Hepatocyte (in vitro differentiated cells): ENCODE measurements at regions not wholly inside any gene's neighbourhood (a gene's known extent, or its start where the extent isn't known, plus 50 kb on each side); places are given as distances from the start of the nearest gene placed in this dataset.

Source experiments
- DNase-seq: peaks from one replicate; pipeline ENCODE4 v3.0.0-alpha.2; 2016; ENCODE audit warnings: low spot score
- H2AFZ ChIP-seq: fragments of 200-600 bp; sonication (generic); 2 replicates; pipeline ENCODE4 v1.6.0; 2016; ENCODE audit warnings: antibody characterized with exemption, mild to moderate bottlenecking
- H3K27ac ChIP-seq: fragments of 200-600 bp; sonication (generic); 2 replicates; pipeline ENCODE4 v1.5.1; 2016; ENCODE audit warnings: mild to moderate bottlenecking
- H3K27me3 ChIP-seq: fragments of 200-600 bp; sonication (generic); 2 replicates; pipeline ENCODE4 v1.6.1; 2016
- H3K36me3 ChIP-seq: fragments of 200-600 bp; sonication (generic); replicated peaks from 2 replicates; pipeline ENCODE4 v1.5.1; 2016; ENCODE audit warnings: low read depth; ENCODE audit not compliant: insufficient read depth
- H3K4me1 ChIP-seq: fragments of 200-600 bp; sonication (generic); 2 replicates; pipeline ENCODE4 v1.5.1; 2016; ENCODE audit warnings: mild to moderate bottlenecking, moderate library complexity; ENCODE audit not compliant: insufficient read depth
- H3K4me2 ChIP-seq: fragments of 200-600 bp; sonication (generic); 2 replicates; pipeline ENCODE4 v1.6.0; 2016
- H3K4me3 ChIP-seq: fragments of 200-600 bp; sonication (generic); 2 replicates; pipeline ENCODE4 v1.5.1; 2016; ENCODE audit warnings: mild to moderate bottlenecking
- H3K79me2 ChIP-seq: fragments of 200-600 bp; sonication (generic); 2 replicates; pipeline ENCODE4 v1.6.0; 2017; ENCODE audit warnings: mild to moderate bottlenecking
- H3K9me2 ChIP-seq: fragments of 200-600 bp; sonication (generic); replicated peaks from 2 replicates; pipeline ENCODE4 v1.6.0; 2017; ENCODE audit warnings: mild to moderate bottlenecking; ENCODE audit not compliant: insufficient read depth
- H3K9me3 ChIP-seq: fragments of 200-600 bp; sonication (generic); 2 replicates; pipeline ENCODE4 v1.5.1; 2016; ENCODE audit warnings: low read depth, mild to moderate bottlenecking
- H4K20me1 ChIP-seq: fragments of 200-600 bp; sonication (generic); 2 replicates; pipeline ENCODE4 v1.6.0; 2016; ENCODE audit warnings: mild to moderate bottlenecking; ENCODE audit not compliant: insufficient read depth, poor library complexity, severe bottlenecking
- CTCF ChIP-seq: fragments of 200-600 bp; sonication (generic); IDR thresholded peaks from 2 replicates; pipeline ENCODE4 v1.5.1; 2016; ENCODE audit warnings: antibody characterized with exemption, mild to moderate bottlenecking; ENCODE audit not compliant: poor library complexity
- EZH2 ChIP-seq: fragments of 200-600 bp; sonication (generic); IDR thresholded peaks from 2 replicates; pipeline ENCODE4 v1.6.1; 2016; ENCODE audit warnings: antibody characterized with exemption, mild to moderate bottlenecking, borderline replicate concordance
- EZH2phosphoT487 ChIP-seq: fragments of 200-600 bp; sonication (generic); IDR thresholded peaks from one replicate; pipeline ENCODE4 v1.6.1; 2018; ENCODE audit warnings: antibody characterized with exemption, mild to moderate bottlenecking, low read depth, moderate library complexity; ENCODE audit not compliant: unreplicated experiment, severe bottlenecking
- WGBS: methylation state at CpG from one replicate; pipeline ENCODE4 v1.1.6; 2016; ENCODE audit warnings: low lambda C conversion rate; ENCODE audit errors: missing lambda C conversion rate; 5-methylcytosine and 5-hydroxymethylcytosine counted together

GRCh38 chr18:42179542-42180121 is 224.6 kb downstream of the PIK3C3 start:
- H2AFZ ChIP-seq: no peak overlapping the region
- H3K4me1 ChIP-seq: no peaks in the 10 kb centered on the region
- H3K27me3 ChIP-seq: no peaks in the 10 kb centered on the region
- no peaks in the 10 kb centered on the region for H4K20me1 ChIP-seq
- no peaks in the 10 kb centered on the region for H3K36me3 ChIP-seq
- no peak overlapping the region for H3K4me2 ChIP-seq
- TF ChIP-seq EZH2 (no peak), CTCF (no peak), EZH2phosphoT487 (no peak)
- DNase-seq: no peak
- 93% methylated on average over 6 of the region's 6 CpGs for WGBS
- no peaks in the 10 kb centered on the region for H3K9me3 ChIP-seq
- H3K4me3 ChIP-seq: no peak overlapping the region
- no peaks in the 10 kb centered on the region for H3K79me2 ChIP-seq
- H3K9me2 ChIP-seq: no peaks in the 10 kb centered on the region
- H3K27ac ChIP-seq: no peak overlapping the region

GRCh38 chr18:42181474-42181873 is 226.4 kb downstream of the PIK3C3 start:
- no peaks in the 10 kb centered on the region for H3K9me3 ChIP-seq
- no peak overlapping the region for H2AFZ ChIP-seq
- H3K36me3 ChIP-seq: no peaks in the 10 kb centered on the region
- WGBS: 97% methylated on average over 3 of the region's 3 CpGs
- no peaks in the 10 kb centered on the region for H3K9me2 ChIP-seq
- H3K4me1 ChIP-seq: no peaks in the 10 kb centered on the region
- no peak overlapping the region for H3K27ac ChIP-seq
- no peak for DNase-seq
- no peaks in the 10 kb centered on the region for H4K20me1 ChIP-seq
- no peak overlapping the region for H3K4me2 ChIP-seq
- H3K27me3 ChIP-seq: no peaks in the 10 kb centered on the region
- H3K4me3 ChIP-seq: no peak overlapping the region
- TF ChIP-seq EZH2 (no peak), EZH2phosphoT487 (no peak), CTCF (no peak)
- no peaks in the 10 kb centered on the region for H3K79me2 ChIP-seq

GRCh38 chr18:42182728-42183700 is 228.0 kb downstream of the PIK3C3 start:
- no peaks in the 10 kb centered on the region for H3K27me3 ChIP-seq
- DNase-seq: peak; percentile 31
- no peaks in the 10 kb centered on the region for H4K20me1 ChIP-seq
- no peak overlapping the region for H3K4me3 ChIP-seq
- TF ChIP-seq CTCF (no peak), EZH2phosphoT487 (no peak), EZH2 (no peak)
- no peaks in the 10 kb centered on the region for H3K9me2 ChIP-seq
- H2AFZ ChIP-seq: no peak overlapping the region
- H3K9me3 ChIP-seq: no peaks in the 10 kb centered on the region
- H3K79me2 ChIP-seq: no peaks in the 10 kb centered on the region
- no peak overlapping the region for H3K4me2 ChIP-seq
- peak overlapping the region; percentile 24 for H3K27ac ChIP-seq
- no peaks in the 10 kb centered on the region for H3K36me3 ChIP-seq
- no peaks in the 10 kb centered on the region for H3K4me1 ChIP-seq
- WGBS: 71% methylated on average over 7 of the region's 7 CpGs
